Left hindlimb (tissue), 1 donor: ENCODE measurements at regions not wholly inside any gene's neighbourhood (a gene's known extent, or its start where the extent isn't known, plus 50 kb on each side); places are given as distances from the start of the nearest gene placed in this dataset.
A peak's percentile ranks its signal among the peaks of the same experiment; 100 is the strongest.

Experiments used
- DNase-seq: peaks from one replicate; pipeline ENCODE4 v3.0.0-alpha.2; 2018

DNA sequence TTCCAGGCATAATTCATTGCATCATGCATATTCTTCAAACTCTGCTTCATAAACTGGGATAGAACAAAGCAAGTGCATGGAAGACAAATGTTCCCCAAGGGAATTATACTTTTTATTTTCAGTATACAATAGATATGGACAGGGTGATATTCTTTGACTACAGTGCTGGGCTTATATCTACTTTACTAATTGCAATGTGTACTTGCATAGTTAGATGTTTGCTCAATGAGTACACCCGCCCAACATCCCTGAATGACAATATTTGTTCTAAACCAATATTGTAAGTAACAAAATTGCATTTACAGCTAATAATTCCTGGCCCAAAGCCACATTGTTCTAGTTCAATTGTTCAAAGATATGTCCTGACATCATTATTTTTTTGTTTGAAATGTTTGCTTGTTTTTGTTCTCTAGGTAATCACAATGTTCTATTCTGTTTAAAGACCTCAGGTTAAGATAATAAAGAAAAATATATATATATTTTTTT is 171.4 kb downstream of the PTN start:
- DNase-seq: no peak

DNA sequence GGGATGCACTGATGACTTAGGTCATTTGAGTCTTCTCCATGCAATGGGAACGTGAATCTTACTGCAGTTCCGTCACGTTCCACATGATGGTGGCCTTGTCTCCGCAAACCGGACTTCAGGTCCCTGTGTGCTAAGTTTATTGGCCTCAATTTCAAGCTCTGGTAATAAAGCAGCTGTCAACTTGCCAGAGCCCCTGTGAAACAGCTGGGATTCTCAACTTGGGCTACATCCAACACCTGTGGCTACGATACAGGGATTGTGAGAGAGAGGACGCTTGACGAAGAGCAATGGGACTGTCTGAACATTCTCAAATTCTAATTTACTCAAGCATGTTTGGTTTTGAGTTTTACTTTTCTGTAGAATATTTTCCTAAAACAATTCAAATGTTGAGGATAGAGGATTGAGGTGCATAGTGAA is 174.2 kb downstream of the PTN start:
- DNase-seq: peak; percentile 85

DNA sequence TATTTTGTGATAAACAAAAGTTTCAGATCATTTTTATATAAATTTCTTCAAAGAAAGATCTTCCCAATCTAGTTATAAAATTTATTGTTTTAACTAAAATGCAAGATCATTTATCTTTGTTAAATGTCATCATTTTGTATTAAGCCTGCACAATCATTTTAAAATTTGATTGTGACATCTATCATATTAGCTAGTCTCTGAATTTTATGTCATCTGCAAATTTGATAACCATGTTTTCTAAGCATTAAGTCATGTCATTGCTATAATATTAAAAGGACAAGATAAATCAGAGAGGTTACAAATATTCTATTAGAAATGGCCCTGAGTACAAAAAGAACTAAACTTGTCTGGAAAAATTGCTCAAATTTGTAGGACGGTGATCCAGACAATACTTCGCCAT is 175.9 kb downstream of the PTN start:
- no peak for DNase-seq

DNA sequence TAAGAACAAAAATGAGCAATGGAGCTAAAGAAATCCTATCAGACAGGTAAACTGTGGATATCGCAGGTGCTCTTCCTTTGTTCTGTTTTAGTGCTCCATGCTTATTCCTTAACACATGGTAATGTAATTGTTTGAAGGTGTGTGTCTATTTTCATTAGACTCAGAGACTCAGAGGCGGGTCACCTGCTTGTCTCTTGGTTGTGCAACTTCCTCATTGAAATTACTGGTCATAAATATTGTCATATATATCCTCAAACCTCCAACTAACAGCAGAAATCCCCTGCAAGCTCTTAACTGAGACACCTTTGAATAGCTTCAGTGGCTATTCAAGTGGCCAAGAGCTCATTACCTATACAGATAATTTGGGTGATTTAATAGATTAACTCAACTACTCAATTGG is 177.2 kb downstream of the PTN start:
- no peak for DNase-seq

DNA sequence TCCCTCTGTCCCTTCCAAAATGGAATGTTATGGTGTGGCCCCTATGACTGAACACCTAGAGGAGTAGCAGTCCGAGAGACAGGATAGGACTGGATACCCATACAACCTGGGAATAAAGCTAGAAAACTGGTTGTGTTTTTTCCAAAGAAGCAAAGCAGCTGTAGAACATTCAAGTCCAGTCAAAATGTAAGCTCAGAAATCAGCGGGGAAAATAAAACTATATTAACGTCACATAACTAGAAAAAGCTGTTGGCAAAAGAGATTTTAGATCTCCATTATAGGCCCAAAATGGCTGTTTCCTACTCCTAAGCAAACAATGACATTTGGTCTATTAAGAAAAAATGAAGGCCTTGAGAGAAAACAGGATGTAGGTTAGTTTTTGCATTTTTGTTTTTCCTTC is 177.7 kb downstream of the PTN start:
- DNase-seq: no peak

DNA sequence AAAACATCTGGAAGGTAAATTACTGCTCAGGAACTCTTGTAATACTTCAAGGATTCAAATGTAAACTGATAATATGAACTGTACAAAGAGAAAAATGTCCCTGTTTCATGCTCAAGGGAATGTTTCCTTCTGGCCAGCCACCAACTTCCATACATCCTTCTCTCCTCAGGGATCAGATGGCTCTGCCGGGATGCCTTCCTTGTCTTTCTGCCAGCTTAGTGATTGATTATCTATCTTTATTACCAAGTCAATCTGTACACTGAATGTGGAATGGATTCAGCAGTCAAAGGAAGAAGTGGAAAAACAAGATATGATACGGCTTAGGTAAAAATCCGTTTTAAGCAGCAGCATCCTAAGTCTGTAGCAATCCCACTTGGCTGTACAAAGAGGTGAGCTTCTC is 178.3 kb downstream of the PTN start:
- no peak for DNase-seq

DNA sequence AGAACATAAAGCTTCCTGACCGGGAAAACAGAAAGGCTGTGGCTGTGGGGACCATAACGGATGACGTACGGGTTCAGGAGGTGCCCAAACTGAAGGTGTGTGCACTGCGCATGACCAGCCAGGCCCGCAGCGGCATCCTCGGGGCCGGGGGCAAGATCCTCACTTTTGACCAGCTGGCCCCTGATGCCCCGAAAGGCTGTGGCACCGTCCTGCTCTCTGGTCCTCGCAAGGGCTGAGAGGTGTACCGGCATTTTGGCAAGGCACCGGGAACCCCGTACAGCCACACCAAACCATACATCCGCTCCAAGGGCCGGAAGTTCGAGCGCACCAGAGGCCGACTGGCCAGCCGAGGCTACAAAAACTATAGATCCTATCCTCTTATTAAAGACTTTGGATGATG is 179.3 kb downstream of the PTN start:
- DNase-seq: no peak

DNA sequence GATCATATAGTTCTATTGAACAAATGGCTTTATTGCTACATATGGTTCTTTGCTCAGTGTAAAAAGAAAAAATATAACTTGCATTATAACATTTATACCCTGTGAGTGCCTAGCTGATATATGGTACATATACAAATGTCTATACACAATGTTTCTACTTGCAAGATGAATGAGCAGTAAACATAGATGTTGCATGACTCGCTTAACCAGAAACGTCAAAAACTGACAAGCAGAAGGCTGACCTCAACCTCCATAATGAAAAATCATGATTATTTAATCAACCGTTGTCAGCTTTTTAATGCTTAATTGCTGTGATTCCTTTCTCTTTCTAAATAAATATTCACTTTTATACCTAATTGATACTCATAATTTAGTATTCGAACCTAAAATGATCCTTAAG is 183.3 kb downstream of the PTN start:
- DNase-seq: no peak

DNA sequence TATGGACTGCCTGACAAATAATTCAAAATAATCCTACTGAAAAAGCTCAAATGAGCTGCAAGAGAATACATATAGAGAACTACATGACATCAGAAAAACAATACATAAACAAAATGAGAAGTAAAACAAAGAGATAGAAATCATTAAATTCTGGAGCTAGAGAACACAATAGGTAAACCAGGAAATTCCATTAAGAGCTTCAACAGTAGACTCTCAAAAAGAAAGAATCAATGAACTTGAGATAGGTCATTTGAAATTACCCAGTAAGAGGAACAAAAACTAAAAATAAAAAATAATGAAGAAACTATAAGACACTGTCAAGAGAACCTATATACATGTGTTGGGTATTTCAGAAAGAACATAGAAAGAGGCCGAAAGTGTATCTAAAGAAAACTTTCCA is 186.3 kb downstream of the PTN start:
- no peak for DNase-seq

DNA sequence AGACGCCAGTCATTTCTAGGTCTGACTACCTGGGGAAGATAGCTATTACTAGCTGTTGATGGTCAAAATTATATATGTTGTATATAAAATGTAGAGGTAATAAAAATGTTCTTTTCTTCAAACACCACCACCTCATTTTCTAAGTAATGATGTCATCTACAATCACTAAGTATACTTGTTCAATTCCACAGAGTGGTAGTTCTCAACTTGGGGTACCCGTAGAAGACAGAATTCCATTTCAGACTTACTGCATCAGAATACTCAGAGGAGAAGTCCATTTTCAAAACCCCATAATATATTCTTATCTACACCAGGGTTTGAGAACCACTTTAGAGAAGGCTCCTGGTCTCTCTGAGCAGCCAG is 191.9 kb downstream of the PTN start:
- DNase-seq: no peak

DNA sequence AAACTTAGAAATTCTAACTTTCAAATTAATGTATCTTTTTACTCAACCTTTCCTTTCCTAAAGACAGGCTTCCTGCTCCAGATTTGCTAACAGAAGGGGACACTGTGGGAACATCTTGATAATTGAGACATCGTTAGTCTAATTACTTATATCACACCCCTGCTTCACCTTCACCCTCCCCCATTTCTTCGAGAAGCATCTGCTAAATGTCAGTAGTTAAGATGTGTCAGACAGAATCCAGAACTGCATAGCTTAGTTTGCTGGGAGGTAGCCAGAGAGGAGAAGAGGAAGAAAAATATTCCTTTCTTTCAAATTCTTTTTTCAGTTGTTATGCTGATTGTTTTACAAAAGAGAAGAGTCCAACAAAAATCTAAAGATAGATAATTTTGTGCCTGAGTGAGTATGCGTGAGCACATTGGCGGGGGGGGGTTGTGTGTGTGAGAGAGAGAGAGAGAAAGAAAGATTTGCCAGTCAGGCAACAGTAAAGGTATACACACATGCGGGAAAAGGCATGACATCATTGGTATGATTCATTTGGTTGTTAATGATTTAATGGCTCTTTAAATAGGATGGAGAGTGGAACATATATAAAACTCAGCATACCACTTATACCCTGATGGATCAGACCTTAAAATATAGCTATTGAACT is 192.4 kb downstream of the PTN start:
- no peak for DNase-seq

DNA sequence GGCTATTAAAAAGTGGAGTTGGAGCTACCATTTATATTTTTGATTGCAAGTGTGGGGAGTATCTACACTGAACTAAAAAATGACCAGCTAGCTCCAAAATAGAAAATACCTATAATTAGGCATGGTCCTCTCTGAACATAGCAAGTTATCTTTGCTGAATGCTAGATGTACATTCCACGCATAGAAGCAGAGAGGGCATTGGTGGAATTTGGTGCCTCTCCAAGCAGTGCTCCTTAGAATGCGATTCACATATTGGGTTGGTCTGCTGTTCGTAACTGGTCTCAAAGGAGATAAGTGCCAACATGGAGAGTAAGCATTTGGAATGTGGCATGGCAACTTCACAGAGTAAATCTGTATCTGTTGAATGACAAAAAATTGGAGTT is 196.2 kb downstream of the PTN start:
- DNase-seq: no peak

DNA sequence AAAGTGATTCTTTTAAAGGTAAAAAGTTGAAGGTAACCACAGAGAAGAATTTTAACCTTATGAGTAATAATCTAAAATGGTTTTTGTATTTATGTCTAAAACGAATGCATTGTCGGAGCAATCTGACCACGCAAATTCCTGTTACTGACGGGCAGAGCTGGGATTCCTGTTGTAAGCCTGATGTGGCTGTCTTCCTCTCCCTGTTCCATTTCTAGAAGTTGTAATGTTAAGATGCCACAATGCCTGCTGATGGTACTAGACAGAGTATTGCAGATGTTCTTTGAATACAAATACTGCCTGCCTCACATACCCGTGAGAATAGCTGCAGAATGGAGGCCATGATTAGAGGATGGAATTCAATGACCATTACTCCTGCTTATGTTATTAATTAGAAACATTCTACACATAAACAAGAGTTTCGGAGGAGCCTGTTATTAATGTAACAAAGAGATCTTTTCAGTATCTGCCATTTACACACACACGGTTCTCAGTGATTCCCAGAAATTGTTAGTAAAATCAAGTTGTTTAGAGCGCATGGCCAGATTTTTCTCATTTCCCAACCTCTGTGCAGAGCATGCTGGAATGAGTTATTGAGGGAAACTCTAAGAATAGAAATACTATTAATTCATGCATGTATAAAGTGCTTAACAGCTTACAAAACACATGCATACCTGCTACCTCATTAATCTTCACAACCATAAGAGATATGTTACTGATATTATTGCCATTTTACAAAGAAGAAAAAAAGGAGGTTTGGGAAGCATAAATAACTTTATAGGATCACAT is 196.8 kb downstream of the PTN start:
- DNase-seq: no peak

DNA sequence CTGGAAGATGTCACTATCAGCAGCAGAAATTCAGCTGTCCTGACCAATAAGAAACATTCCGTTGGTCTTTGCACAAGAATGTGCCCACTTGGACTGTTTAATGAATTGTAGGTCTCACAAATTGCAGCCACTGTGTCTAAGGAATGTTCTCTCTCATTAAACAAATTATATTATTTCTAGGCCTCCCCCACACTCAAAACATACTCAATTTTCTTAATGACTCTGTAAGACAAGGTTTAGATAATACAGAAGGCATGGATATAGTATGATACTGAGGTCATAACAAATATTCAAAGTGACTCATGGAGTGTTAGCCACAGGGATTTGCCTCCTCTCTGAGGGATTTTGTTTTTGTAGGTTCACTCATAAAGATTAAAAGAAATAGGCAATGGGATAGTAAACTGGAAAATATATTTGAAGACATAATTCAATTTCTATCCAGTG is 197.5 kb downstream of the PTN start:
- no peak for DNase-seq

DNA sequence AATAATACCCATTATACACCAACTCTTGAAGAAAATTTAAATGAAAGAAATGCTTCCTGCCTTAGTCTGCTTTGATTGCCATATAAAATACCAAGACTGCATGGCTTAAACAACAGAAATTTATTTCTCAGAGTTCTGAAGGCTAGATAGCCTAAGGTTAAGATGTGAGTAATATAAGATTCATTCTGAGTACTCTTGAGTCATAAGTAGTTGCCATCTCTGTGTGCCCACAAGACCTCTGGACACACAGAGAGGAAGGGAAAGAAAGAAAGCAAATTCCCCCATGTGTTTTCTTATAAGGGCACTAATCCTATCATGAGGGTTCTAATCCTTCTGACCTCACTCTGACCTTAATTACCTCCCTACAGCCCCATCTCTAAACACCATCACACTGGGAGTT is 201.2 kb downstream of the PTN start:
- DNase-seq: no peak

DNA sequence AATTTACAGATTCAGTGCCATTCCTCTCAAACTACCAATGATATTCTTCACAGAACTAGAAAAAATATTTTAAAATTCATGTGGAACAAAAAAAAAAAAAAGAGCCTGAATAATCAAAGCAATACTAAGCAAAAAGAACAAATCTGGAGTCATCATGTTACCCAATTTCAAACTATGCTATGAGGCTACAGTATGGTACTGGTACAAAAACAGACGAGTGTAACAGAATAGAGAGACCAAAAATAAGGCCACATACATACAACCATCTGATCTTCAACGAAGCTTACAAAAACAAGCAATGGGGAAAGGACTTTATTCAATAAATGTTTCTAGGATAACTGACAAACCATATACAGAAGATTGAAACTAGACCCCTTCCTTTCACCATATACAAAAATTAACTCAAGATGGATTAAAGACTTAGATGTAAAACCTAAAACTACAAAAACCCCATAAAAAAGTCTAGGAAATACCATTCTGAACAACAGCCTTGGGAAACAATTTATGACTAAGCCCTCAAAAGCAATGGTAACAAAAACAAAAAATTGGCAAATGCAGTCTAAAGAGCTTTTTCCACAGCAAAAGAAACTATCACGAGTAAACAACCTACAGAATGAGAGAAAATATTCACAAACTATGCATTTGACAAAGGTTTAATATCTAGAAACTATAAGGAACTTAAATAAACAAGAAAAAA is 207.7 kb downstream of the PTN start:
- no peak for DNase-seq

DNA sequence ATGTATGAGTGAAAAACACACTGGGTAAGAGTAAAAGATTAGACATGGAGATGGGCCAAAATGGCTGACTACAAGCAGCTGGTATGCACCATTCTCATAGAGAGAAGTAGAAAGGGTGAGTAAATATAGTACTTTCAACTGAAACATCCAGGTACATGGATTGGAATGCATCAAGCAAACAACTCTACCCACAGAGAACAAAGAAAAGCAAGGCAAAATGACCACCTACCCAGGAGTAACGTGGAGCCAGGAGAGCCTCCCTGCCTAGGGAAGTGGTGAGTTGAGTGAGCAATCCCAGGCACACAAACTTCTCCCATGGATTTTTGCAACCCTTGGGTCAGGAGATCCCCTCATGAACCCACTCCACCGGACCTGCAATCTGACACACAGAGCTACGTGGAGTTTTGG is 212.8 kb downstream of the PTN start:
- DNase-seq: no peak

DNA sequence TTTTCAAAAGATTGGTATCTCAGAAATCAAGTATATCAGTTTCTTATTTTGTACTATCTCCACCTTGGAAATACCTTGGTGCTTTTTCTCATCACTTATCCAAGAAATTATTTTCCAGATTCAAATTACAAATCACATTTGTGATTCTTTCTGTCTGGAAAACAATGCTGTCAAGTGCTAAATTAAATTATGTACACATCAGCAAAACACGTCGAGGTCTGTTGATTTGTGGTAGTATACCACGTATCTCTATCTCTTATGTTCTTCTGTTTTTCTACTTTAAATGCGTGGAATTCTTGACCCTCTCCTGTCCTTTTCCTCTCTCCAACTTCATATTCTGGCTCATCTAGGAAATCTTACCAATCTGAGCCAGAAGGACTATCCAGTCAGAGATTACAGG is 214.5 kb downstream of the PTN start:
- DNase-seq: no peak

DNA sequence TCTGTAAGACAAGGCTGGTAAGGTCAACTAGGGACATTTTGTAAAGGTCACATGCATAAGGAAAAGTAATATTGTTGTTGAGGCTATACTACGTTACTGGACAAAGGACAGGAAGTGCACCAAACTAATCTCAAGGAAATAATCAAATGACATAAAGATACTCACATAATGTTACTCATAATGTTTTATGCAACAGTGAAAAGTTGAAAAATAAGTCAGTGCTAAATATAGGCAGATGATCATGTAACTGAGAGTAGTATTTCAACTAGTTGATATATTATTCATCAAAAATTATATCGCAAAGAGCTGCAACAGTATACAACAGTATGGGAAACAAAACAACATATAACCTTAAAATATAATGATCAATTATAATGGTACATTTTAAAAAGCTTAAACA is 215.7 kb downstream of the PTN start:
- no peak for DNase-seq

DNA sequence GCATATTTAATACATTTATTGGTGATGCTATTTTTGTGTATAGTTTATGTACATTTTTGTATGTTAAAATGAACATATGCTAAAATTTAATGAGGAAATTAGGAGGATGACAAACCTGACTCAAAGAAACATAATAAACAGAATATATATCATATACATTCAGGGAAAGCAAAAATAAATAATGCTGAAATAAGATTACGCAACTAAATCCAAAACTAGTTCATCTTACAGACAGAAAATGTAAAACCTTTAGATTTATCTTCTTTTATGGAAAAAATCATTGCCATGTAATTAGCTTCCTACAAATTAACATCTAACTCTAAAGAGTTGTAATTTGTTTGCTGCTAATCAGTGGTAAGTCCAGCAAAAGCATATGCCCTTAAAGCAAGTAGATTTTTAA is 216.5 kb downstream of the PTN start:
- no peak for DNase-seq

DNA sequence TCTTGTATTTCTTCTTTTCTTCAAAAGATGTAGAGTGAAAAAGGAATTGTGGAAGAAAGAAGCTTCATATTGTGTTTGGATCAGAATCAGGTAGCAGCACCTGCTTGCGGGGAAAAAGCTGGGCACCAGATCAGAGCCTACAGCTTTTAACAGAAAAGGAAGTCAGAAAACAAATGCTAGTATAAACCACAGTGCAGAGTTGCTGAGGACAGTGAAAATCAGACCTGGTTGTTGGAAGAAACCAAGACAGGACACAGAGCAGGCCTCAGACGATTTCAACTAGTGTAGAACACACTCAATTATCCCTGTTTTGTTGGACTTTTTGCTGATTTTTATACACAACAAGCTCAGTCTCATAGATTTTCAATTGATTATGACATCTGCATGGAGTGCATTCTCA is 221.4 kb downstream of the PTN start:
- DNase-seq: no peak

DNA sequence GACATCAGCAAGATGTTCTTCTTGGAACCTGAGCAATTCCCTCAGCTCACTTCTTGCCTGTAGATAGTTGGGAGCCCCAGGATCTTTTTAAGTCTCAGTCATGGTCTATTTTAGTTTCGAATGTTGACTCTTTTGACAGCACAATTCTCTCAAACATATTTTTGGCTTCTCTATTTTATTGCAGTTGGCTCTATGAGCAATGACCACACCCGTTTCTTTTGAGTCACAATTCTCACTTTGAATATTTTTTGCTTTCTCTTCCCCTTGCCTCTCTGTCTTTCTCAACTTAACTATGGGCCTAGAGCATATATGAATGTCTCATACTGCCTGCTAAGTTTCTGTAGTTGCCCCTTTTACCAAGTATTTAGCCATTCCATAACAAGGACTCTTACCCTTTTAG is 222.8 kb downstream of the PTN start:
- DNase-seq: no peak

DNA sequence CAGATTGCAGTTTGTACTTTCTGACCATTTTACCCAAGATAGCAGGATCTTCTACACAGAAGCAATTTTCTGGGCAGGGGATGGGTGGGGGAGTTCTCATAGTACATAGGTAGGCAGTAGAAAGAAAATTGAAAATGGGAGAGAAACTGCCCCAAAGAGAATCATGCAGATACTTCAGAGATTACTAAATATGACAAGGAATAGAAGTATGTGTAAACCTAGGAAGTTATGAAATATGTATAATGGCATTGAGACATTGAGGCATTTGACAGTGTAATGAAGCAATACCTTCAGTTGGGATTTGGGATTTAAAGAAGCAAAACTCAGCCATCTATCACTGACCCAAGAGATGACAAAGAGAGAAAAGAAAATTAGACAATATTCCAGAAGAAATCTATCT is 233.0 kb downstream of the PTN start:
- no peak for DNase-seq

DNA sequence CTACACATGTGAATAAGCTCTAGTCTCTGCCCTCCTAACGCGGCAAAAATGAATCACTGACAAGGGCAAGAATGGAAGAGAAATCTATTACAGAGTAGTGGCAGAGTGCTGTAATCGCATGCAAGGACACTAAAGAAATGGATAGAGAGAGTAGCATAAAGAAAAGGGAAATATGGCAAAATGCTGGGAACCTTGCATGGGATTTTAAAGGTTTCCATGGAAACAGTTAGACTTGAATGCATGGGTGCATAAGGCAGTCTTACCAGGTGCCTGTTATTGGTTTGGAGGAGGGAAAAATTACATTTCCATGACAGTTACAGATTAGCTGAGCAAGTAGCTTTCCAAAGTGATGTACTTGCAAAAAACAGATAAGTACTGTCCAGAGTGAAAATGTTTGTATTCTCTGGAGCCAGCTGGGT is 233.4 kb downstream of the PTN start:
- no peak for DNase-seq
